T-helper 22 cell (primary cell): ENCODE measurements at regions not wholly inside any gene's neighbourhood (a gene's known extent, or its start where the extent isn't known, plus 50 kb on each side); places are given as distances from the start of the nearest gene placed in this dataset.

Experiments used
- DNase-seq: peaks from one replicate; pipeline ENCODE4 v3.0.0-alpha.2; 2020; ENCODE audit warnings: low read depth

GRCh38 chr5:158398360-158399201 lies 539.6 kb upstream of the CLINT1 start:
- DNase-seq = no peak

DNA sequence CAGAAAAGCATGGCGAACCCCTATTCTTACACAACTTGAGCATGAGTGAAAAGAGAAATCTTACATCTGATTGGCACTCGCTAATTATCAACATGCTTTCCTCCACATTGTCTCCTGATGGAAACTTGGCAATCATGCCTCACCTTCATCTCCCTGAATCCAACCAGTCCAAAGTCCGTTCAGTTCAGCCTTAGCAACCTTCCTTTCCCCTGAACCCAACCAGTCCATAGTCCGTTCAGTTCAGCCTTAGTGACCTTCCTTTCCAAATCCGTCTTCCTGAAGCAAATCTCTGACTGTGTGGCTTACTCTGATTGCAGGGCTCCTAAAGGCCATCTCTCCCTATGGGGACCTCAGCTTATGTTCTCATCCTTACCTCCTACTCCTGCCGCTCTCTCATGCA lies 538.3 kb upstream of the CLINT1 start:
- DNase-seq = no peak

GRCh38 chr5:158394102-158394501 lies 535.2 kb upstream of the CLINT1 start:
- DNase-seq = no peak

- DNase-seq = no peak
Observed at GRCh38 chr5:158393457-158393856, 534.5 kb upstream of the CLINT1 start.

DNA sequence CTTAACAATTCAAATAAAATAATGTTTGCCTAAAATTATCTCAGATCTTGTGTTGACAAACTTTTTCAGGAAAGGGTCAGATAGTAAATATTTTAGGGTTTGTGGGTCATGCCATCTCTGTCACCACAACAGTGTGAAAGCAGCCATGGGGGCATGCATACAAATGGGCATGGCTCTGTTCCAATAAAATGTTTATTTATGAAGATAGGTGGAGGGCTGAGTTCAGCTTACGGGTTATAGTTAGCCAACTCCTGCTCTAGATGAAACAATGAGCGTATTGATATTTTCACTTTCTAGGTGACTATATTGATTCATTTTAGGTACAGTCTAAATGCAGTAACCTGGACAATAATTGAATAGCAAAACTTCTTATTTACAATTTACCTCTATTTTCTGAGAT lies 533.8 kb upstream of the CLINT1 start:
- DNase-seq = no peak

DNA sequence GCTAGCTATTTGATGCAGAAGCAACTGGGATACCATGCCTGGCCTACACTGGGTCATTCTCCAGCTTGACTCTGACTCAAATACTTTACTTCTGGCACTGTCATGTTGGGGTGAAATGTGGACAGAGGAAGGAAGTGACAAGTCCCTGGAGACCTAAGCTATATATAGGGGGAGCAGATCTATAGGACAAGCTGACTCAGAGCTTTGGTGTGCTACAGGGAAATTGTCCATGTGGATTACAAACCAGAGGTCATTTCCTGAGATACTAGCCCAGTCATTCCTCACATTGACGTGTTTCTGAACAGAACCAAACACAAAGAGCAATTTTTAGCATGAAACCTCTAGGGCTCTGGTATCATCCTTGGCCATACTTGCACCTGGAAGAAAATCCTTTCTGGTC lies 531.6 kb upstream of the CLINT1 start:
- DNase-seq = no peak

GRCh38 chr5:158389786-158390185 lies 530.8 kb upstream of the CLINT1 start:
- no peak for DNase-seq

- no peak for DNase-seq
Observed at GRCh38 chr5:158388021-158388420, 529.1 kb upstream of the CLINT1 start.

DNA sequence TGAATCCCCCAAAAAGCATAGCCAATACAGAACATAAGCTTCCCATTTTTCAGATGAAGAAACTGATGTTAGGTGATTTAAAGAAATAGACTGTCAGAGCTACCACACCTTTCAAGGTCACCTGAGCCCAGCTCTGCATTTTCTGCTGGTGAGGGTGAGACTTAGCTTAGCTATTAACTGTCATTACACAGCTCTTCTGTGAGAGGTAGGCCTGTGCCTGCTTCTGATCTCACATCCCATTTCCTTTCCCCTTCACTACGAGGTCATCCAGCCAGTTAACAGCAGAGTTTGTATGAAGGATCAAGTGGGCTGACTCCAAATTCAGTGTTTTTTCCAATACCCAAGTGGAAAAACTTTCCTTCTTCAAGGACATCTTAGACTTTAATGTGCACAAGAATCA lies 528.6 kb upstream of the CLINT1 start:
- no peak for DNase-seq

GRCh38 chr5:158385982-158386381 lies 527.0 kb upstream of the CLINT1 start:
- DNase-seq = no peak

DNA sequence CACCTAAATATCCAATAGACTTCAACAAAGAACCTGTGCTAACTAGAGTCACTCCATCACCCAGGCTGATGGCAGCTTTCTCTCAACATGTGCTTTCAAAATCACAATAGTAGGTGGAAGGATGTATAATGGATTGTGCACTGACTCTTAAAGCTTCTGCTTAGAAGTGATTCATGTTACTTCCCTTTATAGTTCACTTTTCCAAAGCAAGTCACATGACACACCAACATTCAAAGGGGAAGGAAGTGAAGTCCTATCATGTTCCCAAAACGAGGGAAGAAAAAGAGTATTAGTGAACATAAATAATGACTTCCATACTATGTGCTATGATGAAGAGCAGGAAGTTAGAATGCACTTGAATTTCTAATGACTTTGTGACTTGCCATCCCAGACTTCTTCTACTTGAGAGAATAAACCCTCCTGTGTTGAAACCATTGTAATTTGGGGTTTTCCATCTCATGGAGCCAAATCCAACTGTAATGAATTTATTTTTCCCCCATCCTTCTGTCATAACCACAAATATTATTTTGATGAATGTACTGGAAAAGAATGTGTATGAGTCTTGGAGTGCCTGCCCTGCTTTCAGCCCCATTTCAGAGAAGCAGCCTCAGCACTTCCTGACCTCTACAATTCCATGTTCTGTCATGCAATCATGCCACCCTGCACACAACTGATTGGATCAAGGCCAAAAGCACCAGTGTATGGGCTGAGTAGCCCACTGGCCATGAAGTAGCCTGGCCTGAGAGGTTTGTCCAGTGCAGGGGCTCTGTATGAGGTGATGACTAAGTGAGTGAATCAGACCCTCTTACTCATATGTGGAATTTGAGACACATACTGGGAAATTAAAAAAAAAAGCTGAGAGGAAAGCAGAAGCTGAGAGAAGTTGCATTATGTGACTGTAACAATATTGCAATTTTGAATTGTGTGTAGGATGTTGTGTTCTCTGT lies 525.9 kb upstream of the CLINT1 start:
- DNase-seq = no peak

- DNase-seq = no peak
Observed at GRCh38 chr5:158383486-158383885, 524.5 kb upstream of the CLINT1 start.

DNA sequence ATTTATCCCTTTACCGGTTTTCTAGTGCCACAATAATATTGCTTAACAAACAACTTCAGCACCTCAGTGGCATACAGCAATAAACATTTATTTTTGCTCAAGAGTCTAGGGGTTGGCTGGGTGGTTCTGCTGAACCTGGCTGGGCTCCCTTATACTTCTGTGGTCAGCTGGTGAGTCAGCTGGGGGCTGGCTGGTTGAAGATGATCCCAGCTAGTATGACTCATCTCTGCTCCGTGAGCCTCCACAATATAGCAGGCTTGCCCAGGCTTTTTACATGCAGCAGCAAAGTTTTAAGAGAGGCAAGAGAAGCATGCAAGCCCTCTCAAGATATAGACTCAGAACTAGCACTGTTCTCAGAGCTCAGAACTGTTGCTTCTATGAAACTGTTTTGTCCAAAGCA lies 523.5 kb upstream of the CLINT1 start:
- no peak for DNase-seq

- no peak for DNase-seq
Observed at GRCh38 chr5:158381614-158382160, 522.7 kb upstream of the CLINT1 start.

DNA sequence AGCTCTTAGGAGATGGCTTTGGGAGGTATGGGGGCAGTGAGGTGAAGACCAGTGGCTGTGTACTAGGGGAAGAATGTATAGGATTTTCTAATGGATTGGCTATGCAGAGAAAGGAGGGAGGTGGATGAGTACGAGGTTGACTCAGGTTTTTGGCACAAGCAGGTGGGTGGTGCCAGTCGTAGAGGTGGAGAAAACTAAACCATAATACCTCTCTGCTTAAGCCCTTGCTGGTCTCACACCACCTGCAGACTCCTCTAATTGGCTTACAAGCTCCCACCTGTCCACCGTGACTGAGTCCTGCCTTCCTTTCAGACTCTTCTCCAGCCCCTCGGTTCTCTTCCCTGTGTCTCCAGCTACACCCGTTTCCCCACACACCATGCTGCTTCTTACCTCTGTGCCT lies 521.7 kb upstream of the CLINT1 start:
- DNase-seq = no peak

DNA sequence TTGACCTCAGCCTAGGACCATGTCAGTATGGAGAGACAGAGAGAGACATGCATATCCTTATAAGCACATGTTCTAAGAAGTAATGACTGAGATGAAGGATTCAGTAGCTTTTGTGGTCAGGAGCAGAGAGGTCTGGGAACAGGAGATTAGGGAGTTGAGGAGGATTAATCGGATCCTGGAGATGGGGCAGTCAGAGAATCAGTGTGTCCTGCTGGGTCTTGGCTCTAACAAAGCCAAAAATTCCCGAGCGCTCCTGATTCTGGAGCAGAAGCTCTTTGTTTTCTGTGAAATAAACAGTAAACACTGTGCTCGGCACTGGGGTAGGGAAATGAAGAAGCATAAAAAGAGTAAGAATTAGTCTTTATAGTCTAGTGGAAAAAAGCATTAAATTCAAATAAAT lies 520.0 kb upstream of the CLINT1 start:
- DNase-seq = no peak

DNA sequence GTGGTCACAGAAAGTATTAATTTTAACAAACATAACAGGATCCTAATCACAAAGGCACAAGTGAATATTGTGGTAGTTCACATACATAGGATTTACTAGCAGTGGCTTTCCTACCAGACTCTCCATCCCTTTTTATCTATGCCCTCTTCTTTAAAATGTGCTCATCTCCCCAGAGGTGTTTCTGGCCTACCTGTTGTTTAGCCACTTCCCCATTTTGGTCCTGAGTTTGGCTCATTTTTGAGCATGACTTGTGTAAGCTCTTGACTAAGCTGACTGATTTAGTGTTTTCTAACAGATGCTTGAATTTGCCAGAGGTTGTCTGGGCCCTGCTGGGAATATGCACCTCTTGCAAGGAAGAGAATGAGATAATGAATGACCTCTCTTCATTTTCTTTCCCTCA lies 517.7 kb upstream of the CLINT1 start:
- DNase-seq = no peak

- no peak for DNase-seq
Observed at GRCh38 chr5:158375531-158375930, 516.6 kb upstream of the CLINT1 start.

DNA sequence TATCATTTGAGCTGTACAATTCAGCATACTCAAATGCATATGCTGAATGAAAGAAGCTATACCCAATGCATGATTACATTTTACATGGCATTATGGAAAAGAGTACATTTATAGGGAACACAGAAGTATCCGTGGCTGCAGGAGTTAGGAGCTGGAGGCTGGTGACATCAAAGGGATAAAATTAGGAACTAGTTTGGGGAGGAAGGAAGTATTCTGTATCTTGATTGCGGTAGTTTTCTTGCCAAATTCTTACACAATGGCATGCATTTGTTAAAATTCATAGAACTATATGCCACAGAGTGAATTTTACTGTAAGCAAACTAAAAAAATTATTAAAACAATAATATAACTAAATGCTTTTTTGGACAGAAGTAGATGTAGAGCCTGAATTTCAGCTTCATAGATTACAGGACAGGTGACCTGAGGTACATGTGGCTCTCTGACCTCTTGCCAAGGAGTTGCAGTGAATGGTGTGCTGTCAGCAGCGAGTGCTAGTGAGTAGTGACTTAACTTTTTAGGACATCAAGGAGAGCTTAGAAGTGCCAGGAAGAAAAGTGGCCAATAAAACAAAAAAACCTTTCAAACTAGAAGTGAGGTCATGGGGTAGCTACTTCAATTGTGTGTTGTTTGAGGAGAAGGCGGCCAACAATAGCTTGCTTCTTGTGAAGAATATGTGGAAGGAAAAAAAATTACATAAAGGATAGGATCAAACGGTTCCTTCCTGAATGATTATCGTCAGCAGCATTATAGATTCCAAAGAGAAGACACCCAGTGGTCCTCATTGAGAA lies 514.9 kb upstream of the CLINT1 start:
- DNase-seq = no peak

GRCh38 chr5:158369241-158369640 lies 510.3 kb upstream of the CLINT1 start:
- DNase-seq = no peak

- DNase-seq = no peak
Observed at GRCh38 chr5:158368686-158369085, 509.7 kb upstream of the CLINT1 start.

DNA sequence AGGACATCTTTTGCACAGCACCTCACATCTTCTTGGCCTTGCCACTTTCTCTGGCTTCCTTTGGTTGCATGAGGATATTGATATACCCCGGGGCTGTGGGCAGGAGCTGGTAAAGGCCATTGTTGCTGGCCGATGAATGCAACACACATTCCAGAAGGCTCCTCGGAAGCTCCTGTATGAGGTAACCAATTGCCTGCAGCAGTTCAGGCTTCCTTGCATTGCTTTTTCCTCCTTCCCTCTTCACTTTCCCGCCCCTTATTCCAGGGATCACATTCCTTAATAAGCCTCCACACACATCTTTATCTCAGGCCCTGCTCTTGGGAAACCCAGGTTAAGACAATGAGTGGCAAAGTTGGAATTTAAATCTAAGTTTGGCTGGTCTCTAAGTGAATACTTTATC lies 505.4 kb upstream of the CLINT1 start:
- DNase-seq = no peak
